GM21717 (cell line): ENCODE measurements at regions not wholly inside any gene's neighbourhood (a gene's known extent, or its start where the extent isn't known, plus 50 kb on each side); places are given as distances from the start of the nearest gene placed in this dataset.
"Not testable (repeated sequence)": the region's sequence is repeated elsewhere in the genome, so short reads cannot be mapped to it uniquely, and the experiment has no call there.

Experiments
- ATAC-seq: cut with Tn5 transposase; IDR thresholded peaks from one replicate; pipeline ENCODE4 v1.9.1; 2021; ENCODE audit warnings: mild to moderate bottlenecking, moderate library complexity; ENCODE audit not compliant: unreplicated experiment

GRCh38 chr15:21261965-21262850 is 178.1 kb downstream of the POTEB3 start:
- ATAC-seq, result no peak

GRCh38 chr15:21261396-21261964 is 178.8 kb downstream of the POTEB3 start:
- ATAC-seq, result no peak

- no peak for ATAC-seq
These were observed 179.3 kb downstream of the POTEB3 start for GRCh38 chr15:21260966-21261395.

- not testable (repeated sequence) for ATAC-seq
These were observed 181.7 kb downstream of the POTEB3 start for GRCh38 chr15:21258635-21259034.

DNA sequence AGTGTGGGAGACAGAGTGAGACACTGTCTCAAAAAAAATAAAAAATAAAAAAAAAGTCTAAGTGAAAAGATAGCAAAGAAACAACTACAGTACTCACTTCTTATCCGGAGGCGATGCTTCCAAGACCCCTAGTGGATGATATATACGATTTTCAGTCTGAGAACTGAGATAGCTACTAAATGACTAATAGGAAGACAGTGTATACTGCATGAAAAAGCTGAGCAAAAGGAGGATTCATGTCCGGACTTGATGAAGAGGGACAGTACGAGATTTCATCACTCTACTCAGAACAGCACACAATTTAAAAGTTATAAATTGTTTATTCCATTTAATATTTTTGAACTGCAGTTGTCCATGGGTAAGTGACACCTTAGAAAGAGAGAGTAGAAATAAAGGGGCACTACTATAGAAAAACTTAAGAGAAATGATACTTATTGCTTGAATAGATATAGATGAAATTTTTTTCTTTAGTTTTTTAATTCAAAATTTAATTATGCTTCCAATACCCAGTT is 190.7 kb downstream of the POTEB3 start:
- ATAC-seq, result peak; percentile 49
